Lung (tissue), 11 donors: ENCODE measurements at regions not wholly inside any gene's neighbourhood (a gene's known extent, or its start where the extent isn't known, plus 50 kb on each side); places are given as distances from the start of the nearest gene placed in this dataset.

ENCODE experiments used
- ATAC-seq: fragments of 200-7000 bp; cut with Tn5 transposase; one replicate; pipeline ENCODE4 v1.9.1; 2020; ENCODE audit warnings: moderate number of reproducible peaks; ENCODE audit not compliant: insufficient read depth, low FRiP score
- DNase-seq, 3 donors: peaks; one replicate each; pipeline ENCODE4 v3.0.0-alpha.2; 2013 to 2017
- H3K27ac ChIP-seq, 2 donors: one replicate each; pipeline ENCODE4 v1.5.1; 2013; ENCODE audit warnings: mild to moderate bottlenecking in 2 of 2, moderate library complexity in 2 of 2, control low read depth in 1 of 2, inconsistent platforms in 1 of 2, low read depth in 1 of 2, low read length in 1 of 2
- H3K27me3 ChIP-seq, 3 donors: one replicate each; pipeline ENCODE4 v1.5.1; 2013; ENCODE audit warnings: low read length in 2 of 3; ENCODE audit not compliant: control insufficient read depth in 3 of 3, insufficient read depth in 3 of 3
- H3K36me3 ChIP-seq, 4 donors: one replicate each; pipeline ENCODE4 v1.5.1; 2013; ENCODE audit warnings: low read length in 4 of 4, mild to moderate bottlenecking in 1 of 4, moderate library complexity in 1 of 4; ENCODE audit not compliant: control insufficient read depth in 4 of 4, insufficient read depth in 4 of 4
- H3K4me1 ChIP-seq, 5 donors: one replicate each; pipeline ENCODE4 v1.5.1; 2013; ENCODE audit warnings: low read length in 5 of 5, mild to moderate bottlenecking in 2 of 5, moderate library complexity in 1 of 5; ENCODE audit not compliant: control insufficient read depth in 5 of 5, insufficient read depth in 5 of 5
- H3K4me3 ChIP-seq: one replicate; pipeline ENCODE4 v1.5.1; 2013; ENCODE audit warnings: mild to moderate bottlenecking, control low read depth, moderate library complexity
- H3K9ac ChIP-seq, 2 donors: one replicate each; pipeline ENCODE4 v1.5.1; 2013; ENCODE audit warnings: low read length in 2 of 2, control low read depth in 1 of 2; ENCODE audit not compliant: insufficient read depth in 1 of 2
- H3K9me3 ChIP-seq, 4 donors: one replicate each; pipeline ENCODE4 v1.5.1; 2013; ENCODE audit warnings: low read length in 3 of 4, mild to moderate bottlenecking in 1 of 4, moderate library complexity in 1 of 4; ENCODE audit not compliant: control insufficient read depth in 4 of 4, insufficient read depth in 3 of 4
- CTCF ChIP-seq: IDR thresholded peaks from 2 replicates; pipeline ENCODE4 v1.5.1; 2012; ENCODE audit warnings: mild to moderate bottlenecking; ENCODE audit errors: control extremely low read depth, extremely low read depth
- WGBS, 2 donors: extraction: QIAGEN DNeasy Blood & Tissue Kit; methylation state at CpG; one replicate each; pipeline ENCODE4 v1.1.7; 2013; 5-methylcytosine and 5-hydroxymethylcytosine counted together
- donor health status: control.
- donor health status: control.
- donor health status: Bipolar disorder and iron deficiency.
- donor health status: healthy.
- donor health status: DM: yes; HTN: yes; CAD: no.

- peak overlapping the region in 1 of 2 donors; percentile 26 for H3K9ac ChIP-seq
- ATAC-seq: no peak
These were observed 104.5 kb downstream of the ZMAT3 start for GRCh38 chr3:178967177-178967532.

DNA sequence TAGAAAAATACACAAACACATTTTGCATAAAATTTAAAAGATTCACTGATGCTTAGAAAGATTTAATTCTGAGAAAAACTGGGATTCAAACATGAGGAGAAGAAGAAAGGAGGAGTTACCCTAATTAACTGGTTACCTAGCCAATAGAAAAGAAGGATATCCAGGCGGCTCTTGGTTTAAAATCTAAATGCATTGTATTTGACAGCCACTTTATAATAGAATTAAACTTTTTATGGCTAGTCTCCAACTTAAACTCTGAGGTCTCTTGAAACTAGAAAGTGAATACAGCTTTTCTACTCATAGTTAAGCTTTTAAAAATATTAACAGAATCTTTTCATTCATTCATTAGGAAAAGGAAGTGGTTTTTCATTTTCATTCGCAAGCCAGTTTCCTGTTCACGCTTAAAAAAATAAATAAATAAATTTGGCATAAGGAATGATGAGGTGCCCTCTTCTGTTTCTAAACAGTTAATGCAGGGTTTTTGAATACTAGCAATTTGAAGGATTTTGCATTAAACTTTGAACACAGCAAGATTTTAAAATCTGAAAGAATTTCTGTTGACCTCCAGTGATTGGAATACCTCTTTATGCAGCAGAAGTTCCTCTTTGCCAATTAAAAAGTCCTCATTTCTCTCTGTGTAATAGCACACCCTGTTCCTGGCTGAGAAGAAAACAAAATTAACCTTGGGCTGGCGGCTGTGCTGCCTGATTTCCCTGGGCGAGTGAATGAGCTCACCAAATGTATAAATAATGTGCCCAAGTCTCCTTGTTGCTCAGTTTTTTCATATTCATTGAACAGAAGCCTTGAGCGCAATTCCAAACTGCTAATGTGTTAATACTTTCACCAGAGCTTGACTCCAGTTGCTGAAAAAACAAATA, 105.1 kb downstream of the ZMAT3 start:
- TF ChIP-seq CTCF: peak; percentile 4
- Histone ChIP-seq H3K27me3 (no peaks in the 10 kb centered on the region), H3K4me3 (no peak overlapping the region), H3K9ac (peak overlapping the region in 1 of 2 donors; percentile 26), H3K36me3 (no peaks in the 10 kb centered on the region), H3K27ac (no peak overlapping the region), H3K4me1 (peaks cover 0 to 26% (median 9%) of the 10 kb centered on the region in 5 donors), H3K9me3 (no peaks in the 10 kb centered on the region)
- 25 to 34% methylated on average over 6 of the region's 6 CpGs for WGBS, 2 donors
- DNase-seq: peak in 2 of 3 donors; percentile 79 to 81
- ATAC-seq: no peak

More at GRCh38 chr3:178967177-178967532, 104.5 kb downstream of the ZMAT3 start:
- 15 to 27% methylated on average over 1 of the region's 1 CpG for WGBS, 2 donors
- Histone ChIP-seq H3K9me3 (peaks cover 0 to 2% (median 0%) of the 10 kb centered on the region in 4 donors), H3K4me3 (no peak overlapping the region), H3K36me3 (no peaks in the 10 kb centered on the region), H3K27ac (no peak overlapping the region), H3K27me3 (no peaks in the 10 kb centered on the region), H3K4me1 (peaks cover 0 to 20% (median 5%) of the 10 kb centered on the region in 5 donors)
- peak in 1 of 3 donors; percentile 14 for DNase-seq
- TF ChIP-seq CTCF: no peak

GRCh38 chr3:178964551-178964950, 107.1 kb downstream of the ZMAT3 start:
- no peak for TF ChIP-seq CTCF
- no peak overlapping the region for H3K4me3 ChIP-seq
- DNase-seq (no peak), ATAC-seq (no peak)
- H3K27ac ChIP-seq: no peak overlapping the region
- no peaks in the 10 kb centered on the region for H3K36me3 ChIP-seq
- H3K27me3 ChIP-seq: no peaks in the 10 kb centered on the region
- no peaks in the 10 kb centered on the region for H3K9me3 ChIP-seq
- WGBS, 2 donors: 34 to 56% methylated on average over 4 of the region's 4 CpGs
- no peak overlapping the region for H3K9ac ChIP-seq
- peaks cover 0 to 44% (median 14%) of the 10 kb centered on the region in 5 donors for H3K4me1 ChIP-seq
